CD4-positive, alpha-beta T cell (primary cell): ENCODE measurements at regions not wholly inside any gene's neighbourhood (a gene's known extent, or its start where the extent isn't known, plus 50 kb on each side); places are given as distances from the start of the nearest gene placed in this dataset.

ENCODE experiments used
- ATAC-seq: fragments of 200-7000 bp; cut with Tn5 transposase; one replicate; pipeline ENCODE4 v1.10.0; 2022; ENCODE audit warnings: mild to moderate bottlenecking; ENCODE audit not compliant: poor library complexity
- CTCF ChIA-PET: fragments of 350-600 bp; sonication (Branson Sonifier 250); formaldehyde crosslinking; loops from one replicate; lab custom pipeline; 2021; ENCODE audit warnings: antibody characterized with exemption, inconsistent platforms; lab: Charles Lee
- POLR2A ChIA-PET: fragments of 350-600 bp; sonication (Branson Sonifier 250); formaldehyde crosslinking; loops from one replicate; lab custom pipeline; 2021; ENCODE audit warnings: antibody characterized with exemption, inconsistent platforms; lab: Charles Lee
- DNase-seq, 14 experiments: peaks; one replicate each; pipeline ENCODE4 v3.0.0-alpha.2; 2013 to 2020; ENCODE audit warnings: mixed read lengths in 2 of 14
- H3K27ac ChIP-seq, 2 donors: one replicate each; pipeline versions ENCODE4 v1.5.1 to v1.7.0; 2013; ENCODE audit warnings: low read length in 2 of 2, low read depth in 1 of 2, mild to moderate bottlenecking in 1 of 2
- H3K27me3 ChIP-seq, 2 experiments: 1 replicate in 1 of 2; 2 replicates in 1 of 2; pipeline versions ENCODE4 v1.6.1 to v1.7.0; 2013; ENCODE audit warnings: low read length in 2 of 2, control low read depth in 1 of 2, mild to moderate bottlenecking in 1 of 2, moderate library complexity in 1 of 2; ENCODE audit not compliant: insufficient read depth in 2 of 2, control insufficient read depth in 1 of 2
- H3K36me3 ChIP-seq: one replicate; pipeline ENCODE4 v1.6.1; 2013; ENCODE audit warnings: low read length, control low read depth; ENCODE audit not compliant: insufficient read depth
- H3K4me1 ChIP-seq: one replicate; pipeline ENCODE4 v1.6.1; 2013; ENCODE audit warnings: low read length, control low read depth; ENCODE audit not compliant: insufficient read depth
- H3K4me3 ChIP-seq: one replicate; pipeline ENCODE4 v1.5.1; 2013; ENCODE audit warnings: mild to moderate bottlenecking, low read length, moderate library complexity
- H3K9me3 ChIP-seq, 2 experiments: 1 replicate in 1 of 2; 2 replicates in 1 of 2; pipeline versions ENCODE4 v1.6.1 to v1.7.0; 2013; ENCODE audit warnings: low read length in 2 of 2, mild to moderate bottlenecking in 2 of 2, control low read depth in 1 of 2, moderate library complexity in 1 of 2; ENCODE audit not compliant: control insufficient read depth in 1 of 2, insufficient read depth in 1 of 2
- H3K27ac Mint-ChIP-seq: one replicate; pipeline ENCODE4 v1.8.0; 2020; ENCODE audit warnings: mixed read lengths
- H3K27me3 Mint-ChIP-seq: one replicate; pipeline ENCODE4 v1.8.0; 2021; ENCODE audit warnings: mixed read lengths
- H3K36me3 Mint-ChIP-seq: one replicate; pipeline ENCODE4 v1.8.0; 2021; ENCODE audit warnings: low read depth, mixed read lengths
- H3K4me1 Mint-ChIP-seq: one replicate; pipeline ENCODE4 v1.8.0; 2021; ENCODE audit warnings: low read depth, mixed read lengths
- H3K4me3 Mint-ChIP-seq: one replicate; pipeline ENCODE4 v1.8.0; 2020; ENCODE audit warnings: mild to moderate bottlenecking, mixed read lengths
- H3K9me3 Mint-ChIP-seq: one replicate; pipeline ENCODE4 v1.8.0; 2020; ENCODE audit warnings: mixed read lengths
- intact Hi-C, 2 experiments: fragments of 100-400 bp; cut with DNase I in 1 of 2; cut with micrococcal nuclease in 1 of 2; formaldehyde crosslinking; loops; one replicate each; pipeline versions ENCODE4 v1.15.1 to v1.9.0; 2023 to 2025; cut with DNase I, micrococcal nuclease
- TF ChIP-seq, protein P1 (sequence below): fragments of 200-600 bp; IDR thresholded peaks from one replicate; pipeline ENCODE4 v1.8.0; 2022; ENCODE audit warnings: antibody characterized with exemption, mild to moderate bottlenecking

DNA sequence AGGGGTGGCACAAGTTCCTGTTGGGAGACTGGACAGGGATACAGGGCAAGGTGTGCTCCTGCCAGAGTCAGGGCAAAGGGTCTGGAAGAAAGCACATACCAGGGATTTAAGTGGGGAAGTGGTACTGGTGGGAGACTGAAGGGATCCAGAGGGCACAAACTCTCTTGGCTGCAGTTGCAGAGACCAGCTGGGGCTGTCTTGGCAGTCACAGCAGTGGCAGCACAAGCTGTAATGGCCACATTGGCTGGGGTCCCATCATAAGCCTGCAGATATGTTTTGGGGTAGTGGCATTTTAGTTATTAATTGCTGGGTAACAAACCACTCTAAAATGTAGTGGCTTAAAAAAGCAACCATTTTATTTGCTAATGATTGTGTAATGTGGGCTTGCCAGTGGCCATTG is 492.2 kb downstream of the ENC1 start:
- no peak for DNase-seq
- no peak overlapping the region for H3K4me3 ChIP-seq
- H3K9me3 ChIP-seq, result no peaks in the 10 kb centered on the region
- Mint-ChIP-seq H3K4me1 (no peaks in the 10 kb centered on the region), H3K27ac (no peak overlapping the region), H3K27me3 (peaks cover 16% of the 10 kb centered on the region), H3K36me3 (no peaks in the 10 kb centered on the region), H3K9me3 (no peaks in the 10 kb centered on the region), H3K4me3 (no peak overlapping the region)
- H3K27ac ChIP-seq, result no peak overlapping the region
- no peaks in the 10 kb centered on the region for H3K36me3 ChIP-seq
- TF ChIP-seq, protein P1, sequence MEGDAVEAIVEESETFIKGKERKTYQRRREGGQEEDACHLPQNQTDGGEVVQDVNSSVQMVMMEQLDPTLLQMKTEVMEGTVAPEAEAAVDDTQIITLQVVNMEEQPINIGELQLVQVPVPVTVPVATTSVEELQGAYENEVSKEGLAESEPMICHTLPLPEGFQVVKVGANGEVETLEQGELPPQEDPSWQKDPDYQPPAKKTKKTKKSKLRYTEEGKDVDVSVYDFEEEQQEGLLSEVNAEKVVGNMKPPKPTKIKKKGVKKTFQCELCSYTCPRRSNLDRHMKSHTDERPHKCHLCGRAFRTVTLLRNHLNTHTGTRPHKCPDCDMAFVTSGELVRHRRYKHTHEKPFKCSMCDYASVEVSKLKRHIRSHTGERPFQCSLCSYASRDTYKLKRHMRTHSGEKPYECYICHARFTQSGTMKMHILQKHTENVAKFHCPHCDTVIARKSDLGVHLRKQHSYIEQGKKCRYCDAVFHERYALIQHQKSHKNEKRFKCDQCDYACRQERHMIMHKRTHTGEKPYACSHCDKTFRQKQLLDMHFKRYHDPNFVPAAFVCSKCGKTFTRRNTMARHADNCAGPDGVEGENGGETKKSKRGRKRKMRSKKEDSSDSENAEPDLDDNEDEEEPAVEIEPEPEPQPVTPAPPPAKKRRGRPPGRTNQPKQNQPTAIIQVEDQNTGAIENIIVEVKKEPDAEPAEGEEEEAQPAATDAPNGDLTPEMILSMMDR, result no peak
- POLR2A ChIA-PET, result no interaction called here
- ATAC-seq, result no peak
- H3K27me3 ChIP-seq, result no peaks in the 10 kb centered on the region
- H3K4me1 ChIP-seq, result no peaks in the 10 kb centered on the region
- intact Hi-C loops, result no loop called here
- CTCF ChIA-PET, result no interaction called here

DNA sequence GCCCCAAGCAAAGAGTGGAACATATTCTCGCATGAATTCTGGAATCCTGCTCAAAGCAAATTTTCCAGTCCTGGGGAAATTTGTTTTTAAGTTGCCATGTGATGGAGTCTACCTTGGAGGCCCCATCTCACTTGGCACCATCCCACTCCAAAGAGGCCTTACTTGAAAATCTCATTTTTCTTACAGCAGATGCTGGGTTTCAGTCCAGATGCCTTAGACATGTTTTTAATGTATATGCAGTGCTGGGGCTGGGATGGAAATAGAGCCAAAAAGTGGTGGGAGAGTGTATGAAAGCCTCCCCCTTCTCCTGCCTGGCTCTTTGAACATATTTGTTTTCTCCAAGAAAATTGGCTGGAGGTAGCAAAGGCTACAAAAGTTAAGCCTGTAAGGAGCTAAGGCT is 493.7 kb downstream of the ENC1 start:
- no peaks in the 10 kb centered on the region for H3K4me1 ChIP-seq
- no peak for ATAC-seq
- POLR2A ChIA-PET, result no interaction called here
- intact Hi-C loops, result no loop called here
- no peaks in the 10 kb centered on the region for H3K27me3 ChIP-seq
- H3K27ac ChIP-seq, result no peak overlapping the region
- CTCF ChIA-PET, result interaction anchor here (0.6 kb wide), 1 partner anchor 80 kb away, joined by 4 read pairs; no protein-coding TSS in a partner anchor
- H3K27ac Mint-ChIP-seq, result no peak overlapping the region
- no peaks in the 10 kb centered on the region for H3K36me3 ChIP-seq
- no peaks in the 10 kb centered on the region for H3K9me3 ChIP-seq
- H3K4me1 Mint-ChIP-seq, result no peaks in the 10 kb centered on the region
- H3K4me3 ChIP-seq, result no peak overlapping the region
- H3K27me3 Mint-ChIP-seq, result peaks cover 22% of the 10 kb centered on the region
- TF ChIP-seq, protein P1, result no peak
- no peak overlapping the region for H3K4me3 Mint-ChIP-seq
- no peaks in the 10 kb centered on the region for H3K9me3 Mint-ChIP-seq
- no peak for DNase-seq
- no peaks in the 10 kb centered on the region for H3K36me3 Mint-ChIP-seq

DNA sequence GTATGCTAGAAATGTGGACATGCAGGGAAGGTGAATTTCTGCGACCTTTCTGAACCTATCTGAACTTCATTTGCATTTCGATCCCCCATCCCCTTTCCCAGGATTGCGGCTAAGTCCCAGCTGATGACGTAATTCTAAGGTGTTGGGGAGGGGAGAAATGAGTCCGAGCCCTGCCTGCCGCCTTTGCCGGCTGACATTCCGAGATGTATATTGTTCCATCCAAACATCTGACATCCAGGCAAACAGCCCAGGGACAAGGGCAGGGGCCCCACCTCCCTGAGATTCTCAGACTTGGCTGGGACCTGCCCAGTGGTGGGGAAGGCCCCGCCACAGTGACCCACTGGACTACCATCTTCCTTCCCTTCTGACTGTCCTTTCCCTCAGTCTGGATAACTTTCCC is 494.6 kb downstream of the ENC1 start:
- Histone ChIP-seq H3K4me1 (no peaks in the 10 kb centered on the region), H3K4me3 (no peak overlapping the region), H3K27me3 (no peaks in the 10 kb centered on the region), H3K27ac (no peak overlapping the region), H3K9me3 (no peaks in the 10 kb centered on the region), H3K36me3 (no peaks in the 10 kb centered on the region)
- TF ChIP-seq, protein P1, result no peak
- H3K36me3 Mint-ChIP-seq, result no peaks in the 10 kb centered on the region
- peaks cover 22% of the 10 kb centered on the region for H3K27me3 Mint-ChIP-seq
- H3K4me3 Mint-ChIP-seq, result no peak overlapping the region
- intact Hi-C loops, result no loop called here
- no peak overlapping the region for H3K27ac Mint-ChIP-seq
- no peak for ATAC-seq
- POLR2A ChIA-PET, result no interaction called here
- no peak for DNase-seq
- H3K9me3 Mint-ChIP-seq, result no peaks in the 10 kb centered on the region
- no peaks in the 10 kb centered on the region for H3K4me1 Mint-ChIP-seq
- CTCF ChIA-PET, result no interaction called here
